Hepatocyte (in vitro differentiated cells): ENCODE measurements at regions not wholly inside any gene's neighbourhood (a gene's known extent, or its start where the extent isn't known, plus 50 kb on each side); places are given as distances from the start of the nearest gene placed in this dataset.

ENCODE experiments used
- DNase-seq: peaks from one replicate; pipeline ENCODE4 v3.0.0-alpha.2; 2016; ENCODE audit warnings: low spot score
- H2AFZ ChIP-seq: fragments of 200-600 bp; sonication (generic); 2 replicates; pipeline ENCODE4 v1.6.0; 2016; ENCODE audit warnings: antibody characterized with exemption, mild to moderate bottlenecking
- H3K27ac ChIP-seq: fragments of 200-600 bp; sonication (generic); 2 replicates; pipeline ENCODE4 v1.5.1; 2016; ENCODE audit warnings: mild to moderate bottlenecking
- H3K27me3 ChIP-seq: fragments of 200-600 bp; sonication (generic); 2 replicates; pipeline ENCODE4 v1.6.1; 2016
- H3K36me3 ChIP-seq: fragments of 200-600 bp; sonication (generic); replicated peaks from 2 replicates; pipeline ENCODE4 v1.5.1; 2016; ENCODE audit warnings: low read depth; ENCODE audit not compliant: insufficient read depth
- H3K4me1 ChIP-seq: fragments of 200-600 bp; sonication (generic); 2 replicates; pipeline ENCODE4 v1.5.1; 2016; ENCODE audit warnings: mild to moderate bottlenecking, moderate library complexity; ENCODE audit not compliant: insufficient read depth
- H3K4me2 ChIP-seq: fragments of 200-600 bp; sonication (generic); 2 replicates; pipeline ENCODE4 v1.6.0; 2016
- H3K4me3 ChIP-seq: fragments of 200-600 bp; sonication (generic); 2 replicates; pipeline ENCODE4 v1.5.1; 2016; ENCODE audit warnings: mild to moderate bottlenecking
- H3K79me2 ChIP-seq: fragments of 200-600 bp; sonication (generic); 2 replicates; pipeline ENCODE4 v1.6.0; 2017; ENCODE audit warnings: mild to moderate bottlenecking
- H3K9me2 ChIP-seq: fragments of 200-600 bp; sonication (generic); replicated peaks from 2 replicates; pipeline ENCODE4 v1.6.0; 2017; ENCODE audit warnings: mild to moderate bottlenecking; ENCODE audit not compliant: insufficient read depth
- H3K9me3 ChIP-seq: fragments of 200-600 bp; sonication (generic); 2 replicates; pipeline ENCODE4 v1.5.1; 2016; ENCODE audit warnings: low read depth, mild to moderate bottlenecking
- H4K20me1 ChIP-seq: fragments of 200-600 bp; sonication (generic); 2 replicates; pipeline ENCODE4 v1.6.0; 2016; ENCODE audit warnings: mild to moderate bottlenecking; ENCODE audit not compliant: insufficient read depth, poor library complexity, severe bottlenecking
- CTCF ChIP-seq: fragments of 200-600 bp; sonication (generic); IDR thresholded peaks from 2 replicates; pipeline ENCODE4 v1.5.1; 2016; ENCODE audit warnings: antibody characterized with exemption, mild to moderate bottlenecking; ENCODE audit not compliant: poor library complexity
- EZH2 ChIP-seq: fragments of 200-600 bp; sonication (generic); IDR thresholded peaks from 2 replicates; pipeline ENCODE4 v1.6.1; 2016; ENCODE audit warnings: antibody characterized with exemption, mild to moderate bottlenecking, borderline replicate concordance
- EZH2phosphoT487 ChIP-seq: fragments of 200-600 bp; sonication (generic); IDR thresholded peaks from one replicate; pipeline ENCODE4 v1.6.1; 2018; ENCODE audit warnings: antibody characterized with exemption, mild to moderate bottlenecking, low read depth, moderate library complexity; ENCODE audit not compliant: unreplicated experiment, severe bottlenecking
- WGBS: methylation state at CpG from one replicate; pipeline ENCODE4 v1.1.6; 2016; ENCODE audit warnings: low lambda C conversion rate; ENCODE audit errors: missing lambda C conversion rate; 5-methylcytosine and 5-hydroxymethylcytosine counted together

- Histone ChIP-seq H3K9me3 (no peaks in the 10 kb centered on the region), H3K36me3 (no peaks in the 10 kb centered on the region), H3K79me2 (no peaks in the 10 kb centered on the region), H2AFZ (no peak overlapping the region), H3K27me3 (no peaks in the 10 kb centered on the region), H3K4me3 (no peak overlapping the region), H3K9me2 (no peaks in the 10 kb centered on the region), H4K20me1 (no peaks in the 10 kb centered on the region), H3K4me2 (no peak overlapping the region), H3K4me1 (peaks cover 9% of the 10 kb centered on the region), H3K27ac (no peak overlapping the region)
- TF ChIP-seq EZH2 (no peak), EZH2phosphoT487 (no peak), CTCF (no peak)
- 98% methylated on average over 5 of the region's 5 CpGs for WGBS
- no peak for DNase-seq
Measured at GRCh38 chr6:3918469-3918868, 69.3 kb downstream of the FAM50B start.

- Histone ChIP-seq H3K27me3 (no peaks in the 10 kb centered on the region), H3K4me2 (no peak overlapping the region), H4K20me1 (no peaks in the 10 kb centered on the region), H3K79me2 (no peaks in the 10 kb centered on the region), H3K9me2 (no peaks in the 10 kb centered on the region), H3K4me1 (peaks cover 3% of the 10 kb centered on the region), H3K4me3 (no peak overlapping the region), H3K27ac (no peak overlapping the region), H3K36me3 (no peaks in the 10 kb centered on the region), H2AFZ (no peak overlapping the region), H3K9me3 (no peaks in the 10 kb centered on the region)
- no peak for DNase-seq
- 72% methylated on average over 6 of the region's 6 CpGs for WGBS
- TF ChIP-seq EZH2phosphoT487, result no peak
- TF ChIP-seq CTCF, result no peak
- no peak for TF ChIP-seq EZH2
Measured at GRCh38 chr6:3919130-3919628, 70.0 kb downstream of the FAM50B start.

- WGBS, result 97% methylated on average over 8 of the region's 8 CpGs
- H3K27me3 ChIP-seq, result no peaks in the 10 kb centered on the region
- H4K20me1 ChIP-seq, result no peaks in the 10 kb centered on the region
- no peak overlapping the region for H3K4me2 ChIP-seq
- no peaks in the 10 kb centered on the region for H3K36me3 ChIP-seq
- no peak overlapping the region for H2AFZ ChIP-seq
- no peaks in the 10 kb centered on the region for H3K9me2 ChIP-seq
- H3K9me3 ChIP-seq, result no peaks in the 10 kb centered on the region
- H3K4me1 ChIP-seq, result no peaks in the 10 kb centered on the region
- no peaks in the 10 kb centered on the region for H3K79me2 ChIP-seq
- TF ChIP-seq EZH2phosphoT487, result no peak
- TF ChIP-seq CTCF, result no peak
- H3K4me3 ChIP-seq, result no peak overlapping the region
- DNase-seq, result no peak
- H3K27ac ChIP-seq, result no peak overlapping the region
Measured at GRCh38 chr6:3919849-3920248, 70.7 kb downstream of the FAM50B start.

GRCh38 chr6:3920321-3920720 lies 71.1 kb downstream of the FAM50B start:
- H3K27ac ChIP-seq, result no peak overlapping the region
- H2AFZ ChIP-seq, result no peak overlapping the region
- H3K4me2 ChIP-seq, result no peak overlapping the region
- H4K20me1 ChIP-seq, result no peaks in the 10 kb centered on the region
- no peaks in the 10 kb centered on the region for H3K27me3 ChIP-seq
- DNase-seq, result no peak
- no peak overlapping the region for H3K4me3 ChIP-seq
- WGBS, result 92% methylated on average over 6 of the region's 6 CpGs
- no peaks in the 10 kb centered on the region for H3K4me1 ChIP-seq
- H3K79me2 ChIP-seq, result no peaks in the 10 kb centered on the region
- TF ChIP-seq CTCF (no peak), EZH2 (no peak), EZH2phosphoT487 (no peak)
- no peaks in the 10 kb centered on the region for H3K9me3 ChIP-seq
- no peaks in the 10 kb centered on the region for H3K9me2 ChIP-seq
- H3K36me3 ChIP-seq, result no peaks in the 10 kb centered on the region
